ENCODE measurements at regions not wholly inside any gene's neighbourhood (a gene's known extent, or its start where the extent isn't known, plus 50 kb on each side); places are given as distances from the start of the nearest gene placed in this dataset.

GRCh38 chr13:94959626-94960025 is 247.3 kb upstream of the SOX21 start:
- POLR2A ChIA-PET = no interaction called here
- no peak overlapping the region for H3K27ac ChIP-seq (ENCODE audit: low read length)
- no peaks in the 10 kb centered on the region for H3K27me3 ChIP-seq (ENCODE audit: control insufficient read depth, insufficient read depth, low read length)
- CTCF ChIA-PET = no interaction called here
- BruUV-seq (replicated peaks) = no TSS peak
- ATAC-seq = no peak
- intact Hi-C loops (cut with micrococcal nuclease; ENCODE audit: unreplicated experiment) = no loop called here
- in situ Hi-C loops (cut with HindIII; ENCODE audit: low pct_unique_long_range_greater_than_20kb, low sequenced_read_pairs) = no loop called here
- no peaks in the 10 kb centered on the region for H3K36me3 ChIP-seq (ENCODE audit: control insufficient read depth, insufficient read depth, low read length)
- TF ChIP-seq SIN3A (IDR thresholded peaks at IDR 0.05; ENCODE audit: borderline replicate concordance, insufficient read depth, low read depth, low read length) = no peak
- TF ChIP-seq CTCF (IDR thresholded peaks at IDR 0.05) = no peak
- TF ChIP-seq REST (IDR thresholded peaks at IDR 0.05; ENCODE audit: insufficient read depth in 1 of 2, low read depth in 2 of 2, low read length in 1 of 2) = no peak
- no peak for TF ChIP-seq TCF7L2 (IDR thresholded peaks at IDR 0.05; ENCODE audit: low read depth, low read length)
- no peak for TF ChIP-seq POLR2AphosphoS5 (IDR thresholded peaks at IDR 0.05; ENCODE audit: low read depth, low read length)
- no peak for DNase-seq (ENCODE audit: low read depth, low spot score)
- no peaks in the 10 kb centered on the region for H3K9me3 ChIP-seq (ENCODE audit: control insufficient read depth, insufficient read depth, low read depth, low read length)
- H3K4me1 ChIP-seq (ENCODE audit: control insufficient read depth, insufficient read depth, low read length) = no peaks in the 10 kb centered on the region
- no peak overlapping the region for H3K4me3 ChIP-seq (ENCODE audit: low read depth in 2 of 2, low read length in 2 of 2)

- DNase-seq (ENCODE audit: low read depth, low spot score) = no peak
- no peak for ATAC-seq
- no peak for TF ChIP-seq TCF7L2 (IDR thresholded peaks at IDR 0.05; ENCODE audit: low read depth, low read length)
- TF ChIP-seq SIN3A (IDR thresholded peaks at IDR 0.05; ENCODE audit: borderline replicate concordance, insufficient read depth, low read depth, low read length) = no peak
- TF ChIP-seq CTCF (IDR thresholded peaks at IDR 0.05) = no peak
- TF ChIP-seq POLR2AphosphoS5 (IDR thresholded peaks at IDR 0.05; ENCODE audit: low read depth, low read length) = no peak
- no peak for TF ChIP-seq REST (IDR thresholded peaks at IDR 0.05; ENCODE audit: insufficient read depth in 1 of 2, low read depth in 2 of 2, low read length in 1 of 2)
- Histone ChIP-seq H3K36me3 (ENCODE audit: control insufficient read depth, insufficient read depth, low read length) (no peaks in the 10 kb centered on the region), H3K9me3 (ENCODE audit: control insufficient read depth, insufficient read depth, low read depth, low read length) (no peaks in the 10 kb centered on the region), H3K4me3 (ENCODE audit: low read depth in 2 of 2, low read length in 2 of 2) (no peak overlapping the region), H3K4me1 (ENCODE audit: control insufficient read depth, insufficient read depth, low read length) (no peaks in the 10 kb centered on the region), H3K27me3 (ENCODE audit: control insufficient read depth, insufficient read depth, low read length) (no peaks in the 10 kb centered on the region), H3K27ac (ENCODE audit: low read length) (no peak overlapping the region)
- BruUV-seq (replicated peaks) = no TSS peak
- CTCF ChIA-PET = no interaction called here
- intact Hi-C loops (cut with micrococcal nuclease; ENCODE audit: unreplicated experiment) = no loop called here
- POLR2A ChIA-PET = no interaction called here
- in situ Hi-C loops (cut with HindIII; ENCODE audit: low pct_unique_long_range_greater_than_20kb, low sequenced_read_pairs) = no loop called here
Observed at GRCh38 chr13:94956417-94957110, 244.2 kb upstream of the SOX21 start.

Measured in Panc1 (cell line).